Type B pancreatic cell (in vitro differentiated cells): ENCODE measurements at regions not wholly inside any gene's neighbourhood (a gene's known extent, or its start where the extent isn't known, plus 50 kb on each side); places are given as distances from the start of the nearest gene placed in this dataset.

Experiments used
- DNase-seq: peaks from one replicate; pipeline ENCODE4 v3.0.0; 2021; ENCODE audit warnings: mixed read lengths; ENCODE audit not compliant: unreplicated experiment; ENCODE audit errors: extremely low spot score
- H3K27ac Mint-ChIP-seq: 2 replicates; pipeline ENCODE4 v1.8.0; 2021; ENCODE audit warnings: mild to moderate bottlenecking, mixed read lengths
- H3K27me3 Mint-ChIP-seq: 2 replicates; pipeline ENCODE4 v1.8.0; 2021; ENCODE audit warnings: mixed read lengths
- H3K36me3 Mint-ChIP-seq: 2 replicates; pipeline ENCODE4 v1.8.0; 2021; ENCODE audit warnings: mixed read lengths
- H3K4me1 Mint-ChIP-seq: one replicate; pipeline ENCODE4 v1.8.0; 2021; ENCODE audit warnings: mixed read lengths; ENCODE audit not compliant: unreplicated experiment
- H3K4me3 Mint-ChIP-seq: 2 replicates; pipeline ENCODE4 v1.8.0; 2021; ENCODE audit warnings: mild to moderate bottlenecking, mixed read lengths
- H3K9me3 Mint-ChIP-seq: 2 replicates; pipeline ENCODE4 v1.8.0; 2021; ENCODE audit warnings: mixed read lengths
- CTCF ChIP-seq: fragments of 200-600 bp; sonication (generic); conservative IDR thresholded peaks from 2 replicates; pipeline ENCODE4 v1.5.0; 2021; ENCODE audit warnings: antibody characterized with exemption, mild to moderate bottlenecking

DNA sequence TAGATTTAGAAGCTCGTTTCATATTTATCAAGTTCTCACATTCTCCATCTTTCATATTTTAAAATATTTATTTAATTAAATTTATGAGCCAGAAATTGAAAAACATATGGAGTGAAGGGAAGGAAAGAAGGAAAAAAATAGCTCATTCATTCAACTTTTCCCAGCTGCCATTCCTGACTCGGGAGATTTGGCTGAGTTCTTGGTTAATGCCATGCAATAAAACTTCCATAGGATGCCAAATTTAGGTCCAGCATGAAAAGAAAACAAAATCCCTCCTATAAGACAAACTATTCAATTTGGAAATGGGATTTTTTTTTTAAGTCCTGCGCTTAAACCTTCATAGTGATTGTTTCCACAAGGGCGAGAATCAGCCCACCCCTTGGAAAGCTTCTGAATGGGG lies 426.1 kb upstream of the TNP1 start:
- H3K4me3 Mint-ChIP-seq, result no peak overlapping the region
- no peak for DNase-seq
- H3K27ac Mint-ChIP-seq, result no peak overlapping the region
- H3K9me3 Mint-ChIP-seq, result peaks cover 7% of the 10 kb centered on the region
- peaks cover 29% of the 10 kb centered on the region for H3K27me3 Mint-ChIP-seq
- peaks cover 20% of the 10 kb centered on the region for H3K36me3 Mint-ChIP-seq
- peaks cover 36% of the 10 kb centered on the region for H3K4me1 Mint-ChIP-seq
- TF ChIP-seq CTCF, result no peak

- Mint-ChIP-seq H3K4me3 (no peak overlapping the region), H3K4me1 (peaks cover 31% of the 10 kb centered on the region), H3K27ac (no peak overlapping the region), H3K9me3 (peaks cover 5% of the 10 kb centered on the region), H3K36me3 (peaks cover 16% of the 10 kb centered on the region), H3K27me3 (peaks cover 37% of the 10 kb centered on the region)
- no peak for DNase-seq
- TF ChIP-seq CTCF, result no peak
Measured at GRCh38 chr2:217283460-217283859, 423.6 kb upstream of the TNP1 start.

DNA sequence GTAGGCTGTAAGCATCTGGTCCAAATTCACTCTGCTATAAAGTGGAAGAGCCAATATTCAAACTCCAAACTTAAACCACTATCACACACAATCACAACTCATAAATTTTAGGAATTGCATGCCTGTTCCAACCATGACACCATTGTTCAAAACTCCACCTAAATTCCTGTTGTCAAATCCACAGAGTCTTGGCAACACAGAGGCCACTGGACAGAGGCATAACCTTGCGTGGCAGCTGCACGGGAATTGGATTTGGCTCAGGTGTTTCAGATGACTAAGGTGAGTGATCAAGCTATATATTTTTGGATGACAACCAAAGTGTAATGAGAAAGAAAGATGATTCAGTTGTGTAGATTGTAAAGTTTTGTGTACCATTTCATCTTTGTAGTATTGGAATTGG lies 422.7 kb upstream of the TNP1 start:
- Mint-ChIP-seq H3K36me3 (peaks cover 11% of the 10 kb centered on the region), H3K4me1 (peaks cover 31% of the 10 kb centered on the region), H3K9me3 (peaks cover 5% of the 10 kb centered on the region), H3K27me3 (peaks cover 39% of the 10 kb centered on the region), H3K27ac (no peak overlapping the region), H3K4me3 (no peak overlapping the region)
- no peak for DNase-seq
- no peak for TF ChIP-seq CTCF

DNA sequence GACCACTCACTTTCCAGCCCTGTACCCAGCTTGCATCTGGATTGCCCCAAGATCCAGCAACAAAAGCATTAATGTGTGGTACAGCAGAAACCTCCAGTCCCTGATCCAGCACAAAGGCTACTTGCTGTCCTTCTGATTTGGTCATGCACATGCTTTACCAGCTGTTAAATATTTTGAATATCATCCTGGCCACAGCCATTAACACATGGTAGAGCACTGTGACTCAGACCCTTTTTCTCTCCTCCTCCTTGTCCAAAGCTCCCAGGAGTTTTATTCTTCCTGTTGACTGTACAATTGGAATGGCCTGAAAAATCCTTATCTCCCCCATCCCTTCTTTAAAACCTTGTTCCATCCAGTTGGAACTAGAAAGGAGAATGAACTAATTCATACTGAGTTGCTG lies 419.7 kb upstream of the TNP1 start:
- H3K4me1 Mint-ChIP-seq, result peaks cover 23% of the 10 kb centered on the region
- H3K9me3 Mint-ChIP-seq, result no peaks in the 10 kb centered on the region
- H3K36me3 Mint-ChIP-seq, result no peaks in the 10 kb centered on the region

GRCh38 chr2:217279140-217279539 lies 419.3 kb upstream of the TNP1 start:
- no peak for TF ChIP-seq CTCF
- H3K4me3 Mint-ChIP-seq, result no peak overlapping the region
- peaks cover 22% of the 10 kb centered on the region for H3K4me1 Mint-ChIP-seq
- H3K9me3 Mint-ChIP-seq, result no peaks in the 10 kb centered on the region
- H3K27me3 Mint-ChIP-seq, result peaks cover 34% of the 10 kb centered on the region
- no peaks in the 10 kb centered on the region for H3K36me3 Mint-ChIP-seq
- DNase-seq, result no peak
- no peak overlapping the region for H3K27ac Mint-ChIP-seq

More for the DNA sequence above, 419.7 kb upstream of the TNP1 start:
- no peak for TF ChIP-seq CTCF
- Mint-ChIP-seq H3K27me3 (peaks cover 36% of the 10 kb centered on the region), H3K4me3 (no peak overlapping the region), H3K27ac (no peak overlapping the region)
- DNase-seq, result no peak

- Mint-ChIP-seq H3K27me3 (peaks cover 29% of the 10 kb centered on the region), H3K27ac (no peak overlapping the region), H3K4me1 (peaks cover 13% of the 10 kb centered on the region), H3K36me3 (no peaks in the 10 kb centered on the region), H3K4me3 (no peak overlapping the region), H3K9me3 (no peaks in the 10 kb centered on the region)
- no peak for DNase-seq
- TF ChIP-seq CTCF, result no peak
Measured at GRCh38 chr2:217277646-217278398, 418.0 kb upstream of the TNP1 start.
